ENCODE measurements at regions not wholly inside any gene's neighbourhood (a gene's known extent, or its start where the extent isn't known, plus 50 kb on each side); places are given as distances from the start of the nearest gene placed in this dataset.
"Not testable (repeated sequence)": the region's sequence is repeated elsewhere in the genome, so short reads cannot be mapped to it uniquely, and the experiment has no call there.

DNA sequence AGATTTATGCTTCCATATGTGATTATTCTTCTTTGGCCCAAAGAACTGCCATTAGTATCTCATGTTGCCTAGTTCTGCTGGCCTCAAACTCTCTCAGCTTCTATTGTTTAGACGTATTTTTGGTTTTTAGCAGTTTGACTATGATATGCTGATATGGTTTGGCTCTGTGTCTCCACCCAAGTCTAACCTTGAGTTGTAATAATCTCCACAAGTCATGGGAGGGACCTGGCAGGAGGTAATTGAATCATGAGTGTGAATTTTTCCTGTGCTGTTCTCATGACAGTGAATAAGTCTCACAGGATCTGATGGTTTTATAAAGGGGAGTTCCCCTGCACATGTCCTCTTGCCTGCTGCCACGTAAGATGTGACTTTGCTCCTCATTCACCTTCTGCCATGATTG, 96.7 kb upstream of the ARG1 start (continued):
- TF ChIP-seq STAT1 (IDR thresholded peaks at IDR 0.05; ENCODE audit: unreplicated experiment) = no peak
- TF ChIP-seq ZNF331 (CRISPR knock-in tag; IDR thresholded peaks at IDR 0.05; ENCODE audit: low read depth) = no peak
- no peak for TF ChIP-seq EZH2 (IDR thresholded peaks at IDR 0.05; ENCODE audit: low read depth, unreplicated experiment)

GRCh38 chr6:131478740-131479211, 94.2 kb upstream of the ARG1 start:
- not testable (repeated sequence) for H3K4me1 Mint-ChIP-seq; H3K36me3 ChIP-seq (ENCODE audit: insufficient read depth); H3K27ac ChIP-seq (ENCODE audit: low read depth); H4K20me1 ChIP-seq (replicated peaks; ENCODE audit: insufficient read depth); H3K27ac Mint-ChIP-seq; H3K27me3 Mint-ChIP-seq (ENCODE audit: insufficient read depth, low read depth, poor library complexity); H3K4me2 ChIP-seq; H3F3A ChIP-seq (replicated peaks; ENCODE audit: low read depth); H2AFZ ChIP-seq; DNase-seq (ENCODE audit: low spot score); H3K4me3 ChIP-seq; H3K9me2 ChIP-seq (ENCODE audit: insufficient read depth); H3K4me1 ChIP-seq (ENCODE audit: insufficient read depth); H3K27me3 ChIP-seq (ENCODE audit: insufficient read depth); ATAC-seq; H3K79me2 ChIP-seq (replicated peaks; ENCODE audit: insufficient read depth); H3K4me3 Mint-ChIP-seq
- H3K36me3 Mint-ChIP-seq (ENCODE audit: low read depth) = peaks cover 12% of the 10 kb centered on the region; the same call in 2 of the 3 replicates
- H3K9me3 Mint-ChIP-seq = peaks cover 15% of the 10 kb centered on the region

- Histone ChIP-seq H4K20me1 (replicated peaks; ENCODE audit: insufficient read depth) (no peaks in the 10 kb centered on the region), H3K4me2 (no peak overlapping the region), H3K4me1 (ENCODE audit: insufficient read depth) (no peaks in the 10 kb centered on the region), H2AFZ (peak overlapping the region; percentile 49), H3K36me3 (ENCODE audit: insufficient read depth) (no peaks in the 10 kb centered on the region), H3K4me3 (no peak overlapping the region), H3K27ac (ENCODE audit: low read depth) (no peak overlapping the region), H3K79me2 (replicated peaks; ENCODE audit: insufficient read depth) (no peaks in the 10 kb centered on the region), H3K27me3 (ENCODE audit: insufficient read depth) (no peaks in the 10 kb centered on the region), H3F3A (replicated peaks; ENCODE audit: low read depth) (no peaks in the 10 kb centered on the region), H3K9me2 (ENCODE audit: insufficient read depth) (peaks cover 11% of the 10 kb centered on the region)
- Mint-ChIP-seq H3K4me1 (peaks cover 3% of the 10 kb centered on the region; the same call in 1 of the 3 replicates), H3K27ac (no peak overlapping the region), H3K36me3 (ENCODE audit: low read depth) (no peaks in the 10 kb centered on the region), H3K4me3 (no peak overlapping the region), H3K27me3 (ENCODE audit: insufficient read depth, low read depth, poor library complexity) (no peaks in the 10 kb centered on the region), H3K9me3 (peaks cover 7% of the 10 kb centered on the region; the same call in 2 of the 3 replicates)
- ATAC-seq = no peak
- no peak for DNase-seq (ENCODE audit: low spot score)
- TF ChIP-seq EZH2phosphoT487 (IDR thresholded peaks at IDR 0.05; ENCODE audit: unreplicated experiment) (no peak), POLR2AphosphoS5 (IDR thresholded peaks at IDR 0.05; ENCODE audit: low read depth) (no peak), STAT1 (IDR thresholded peaks at IDR 0.05; ENCODE audit: unreplicated experiment) (no peak), REST (IDR thresholded peaks at IDR 0.05; ENCODE audit: unreplicated experiment) (no peak), JUNB (IDR thresholded peaks at IDR 0.05; ENCODE audit: unreplicated experiment) (no peak), NANOG (IDR thresholded peaks at IDR 0.05; ENCODE audit: borderline replicate concordance) (no peak), ZNF331 (CRISPR knock-in tag; IDR thresholded peaks at IDR 0.05; ENCODE audit: low read depth) (no peak)
- TF ChIP-seq, protein P1, sequence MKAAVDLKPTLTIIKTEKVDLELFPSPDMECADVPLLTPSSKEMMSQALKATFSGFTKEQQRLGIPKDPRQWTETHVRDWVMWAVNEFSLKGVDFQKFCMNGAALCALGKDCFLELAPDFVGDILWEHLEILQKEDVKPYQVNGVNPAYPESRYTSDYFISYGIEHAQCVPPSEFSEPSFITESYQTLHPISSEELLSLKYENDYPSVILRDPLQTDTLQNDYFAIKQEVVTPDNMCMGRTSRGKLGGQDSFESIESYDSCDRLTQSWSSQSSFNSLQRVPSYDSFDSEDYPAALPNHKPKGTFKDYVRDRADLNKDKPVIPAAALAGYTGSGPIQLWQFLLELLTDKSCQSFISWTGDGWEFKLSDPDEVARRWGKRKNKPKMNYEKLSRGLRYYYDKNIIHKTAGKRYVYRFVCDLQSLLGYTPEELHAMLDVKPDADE (IDR thresholded peaks at IDR 0.05) = no peak
- TF ChIP-seq, protein P2, sequence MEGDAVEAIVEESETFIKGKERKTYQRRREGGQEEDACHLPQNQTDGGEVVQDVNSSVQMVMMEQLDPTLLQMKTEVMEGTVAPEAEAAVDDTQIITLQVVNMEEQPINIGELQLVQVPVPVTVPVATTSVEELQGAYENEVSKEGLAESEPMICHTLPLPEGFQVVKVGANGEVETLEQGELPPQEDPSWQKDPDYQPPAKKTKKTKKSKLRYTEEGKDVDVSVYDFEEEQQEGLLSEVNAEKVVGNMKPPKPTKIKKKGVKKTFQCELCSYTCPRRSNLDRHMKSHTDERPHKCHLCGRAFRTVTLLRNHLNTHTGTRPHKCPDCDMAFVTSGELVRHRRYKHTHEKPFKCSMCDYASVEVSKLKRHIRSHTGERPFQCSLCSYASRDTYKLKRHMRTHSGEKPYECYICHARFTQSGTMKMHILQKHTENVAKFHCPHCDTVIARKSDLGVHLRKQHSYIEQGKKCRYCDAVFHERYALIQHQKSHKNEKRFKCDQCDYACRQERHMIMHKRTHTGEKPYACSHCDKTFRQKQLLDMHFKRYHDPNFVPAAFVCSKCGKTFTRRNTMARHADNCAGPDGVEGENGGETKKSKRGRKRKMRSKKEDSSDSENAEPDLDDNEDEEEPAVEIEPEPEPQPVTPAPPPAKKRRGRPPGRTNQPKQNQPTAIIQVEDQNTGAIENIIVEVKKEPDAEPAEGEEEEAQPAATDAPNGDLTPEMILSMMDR (conservative IDR thresholded peaks at IDR 0.05; ENCODE audit: low read depth in 2 of 2) = no peak
These were observed 86.4 kb upstream of the ARG1 start for GRCh38 chr6:131486608-131487007.

All from GM23338 (cell line).